HG02623 (cell line): ENCODE measurements at regions not wholly inside any gene's neighbourhood (a gene's known extent, or its start where the extent isn't known, plus 50 kb on each side); places are given as distances from the start of the nearest gene placed in this dataset.

ENCODE experiments used
- ATAC-seq: cut with Tn5 transposase; IDR thresholded peaks from one replicate; pipeline ENCODE4 v1.9.1; 2021; ENCODE audit warnings: moderate library complexity; ENCODE audit not compliant: unreplicated experiment

DNA sequence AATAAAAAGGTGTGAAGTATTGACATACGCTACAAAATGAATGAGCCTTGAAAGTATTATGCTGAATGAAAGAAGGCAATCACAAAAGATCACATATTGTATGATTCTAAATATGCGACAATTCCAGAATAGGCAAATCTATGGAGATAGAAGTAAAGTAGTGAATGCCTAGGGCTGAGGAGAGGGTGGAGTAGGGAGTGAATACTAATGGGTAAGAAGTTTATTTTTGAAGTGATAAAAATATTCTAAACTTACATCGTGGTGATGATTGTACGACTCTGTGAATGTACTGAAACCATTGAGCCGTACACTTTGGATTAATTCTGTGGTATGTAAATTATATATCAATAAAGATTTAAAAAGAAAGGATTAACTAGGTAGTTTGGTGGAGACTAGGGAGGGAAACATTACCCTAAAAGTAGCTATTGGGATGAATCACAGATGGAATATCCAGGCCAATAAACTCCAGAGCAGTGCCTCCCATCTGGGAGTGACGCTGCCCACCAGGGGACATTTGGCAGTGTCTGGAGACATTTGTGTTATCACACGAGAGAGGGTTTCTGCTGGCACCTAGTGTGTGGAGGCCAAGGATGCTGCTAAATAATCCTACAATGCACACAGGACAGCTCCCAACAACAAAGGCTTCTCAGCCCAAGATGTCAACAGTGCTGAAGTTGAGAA is 214.2 kb upstream of the PCSK2 start:
- no peak for ATAC-seq

DNA sequence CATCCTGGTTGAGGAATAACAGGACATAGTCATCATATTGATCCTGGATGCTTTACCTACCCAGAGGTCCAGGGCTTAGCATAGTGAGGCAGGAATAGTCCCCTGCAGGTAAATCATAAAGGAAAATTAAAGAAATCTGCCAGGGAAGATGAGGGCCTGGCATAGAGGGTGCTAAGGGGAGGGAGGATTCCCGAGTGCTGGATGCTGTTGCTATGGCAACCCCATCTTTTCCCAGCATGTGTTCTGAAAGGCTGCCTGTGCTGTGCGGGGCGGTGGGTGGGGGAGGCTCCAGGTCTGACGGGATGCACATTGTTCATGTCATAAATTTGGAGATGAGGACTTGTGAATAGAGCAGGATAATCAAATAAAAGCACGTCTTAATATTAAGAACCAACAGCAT is 212.6 kb upstream of the PCSK2 start:
- ATAC-seq: no peak

DNA sequence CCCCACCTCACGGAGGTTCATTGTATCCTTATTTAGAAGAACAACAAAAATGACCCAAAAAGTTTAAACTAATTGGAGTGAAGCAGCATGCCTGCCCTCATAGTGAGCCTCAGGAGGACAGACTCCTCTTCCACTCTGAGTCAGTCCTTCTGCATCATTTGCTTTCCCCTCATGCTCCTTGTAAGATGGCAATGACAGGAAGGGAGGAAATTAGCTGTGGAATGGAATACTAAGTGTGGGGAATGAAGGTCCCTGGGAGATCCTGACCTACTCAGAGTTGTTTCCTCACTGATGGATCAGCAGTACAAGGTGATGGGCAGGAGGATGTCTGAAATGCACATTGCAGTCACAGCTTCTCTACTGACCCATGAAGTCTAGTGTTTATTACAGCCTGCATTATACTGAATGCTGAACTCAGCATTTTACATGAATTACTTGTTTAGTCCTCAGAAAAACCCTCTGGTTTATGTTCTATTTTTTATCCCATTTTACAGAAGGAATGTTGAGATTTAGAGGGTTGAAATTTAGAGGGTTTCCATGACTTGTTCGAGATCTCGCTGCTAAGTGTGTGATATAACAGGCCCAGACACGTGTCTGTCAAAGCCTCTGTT is 212.0 kb upstream of the PCSK2 start:
- ATAC-seq: no peak

- ATAC-seq: no peak
Measured at GRCh38 chr20:17017232-17017631, 209.6 kb upstream of the PCSK2 start.

GRCh38 chr20:17021481-17021880 is 205.4 kb upstream of the PCSK2 start:
- ATAC-seq: no peak

DNA sequence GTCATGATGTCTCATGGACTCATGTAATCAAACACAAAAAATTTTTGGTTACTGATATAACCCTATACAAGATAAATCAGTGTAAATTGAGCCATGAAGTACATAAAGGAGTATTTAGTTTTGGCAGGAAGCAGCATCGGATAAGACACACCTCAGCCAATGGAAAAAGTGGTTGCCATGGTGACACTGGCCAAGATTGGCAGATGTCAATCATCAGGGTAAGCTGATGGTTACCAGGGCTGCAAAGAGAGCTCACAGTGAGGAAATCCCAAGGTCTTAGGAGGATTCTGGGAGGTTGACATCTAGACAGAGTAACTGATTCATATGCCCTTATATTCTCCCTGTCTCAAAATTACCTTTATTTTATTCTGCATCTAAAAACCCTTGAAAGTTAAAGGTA is 203.8 kb upstream of the PCSK2 start:
- ATAC-seq: no peak

DNA sequence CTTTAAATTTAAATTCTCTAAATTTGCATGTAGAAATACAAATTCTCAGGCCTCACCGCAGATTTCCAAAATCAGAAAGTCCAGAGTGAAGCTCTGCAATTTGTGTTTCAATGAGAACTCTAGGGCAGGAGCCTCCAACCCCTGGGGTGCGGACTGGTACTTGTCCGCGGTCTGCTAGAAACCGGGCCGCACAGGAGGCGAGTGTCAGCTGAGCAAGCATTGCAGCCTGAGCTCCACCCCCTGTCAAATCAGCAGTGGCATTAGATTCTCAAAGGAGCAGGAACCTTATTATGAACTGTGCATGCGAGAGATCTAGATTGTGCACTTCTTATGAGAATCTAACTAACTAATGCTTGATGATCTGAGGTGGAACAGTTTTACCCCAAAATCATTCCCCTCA is 203.0 kb upstream of the PCSK2 start:
- no peak for ATAC-seq

DNA sequence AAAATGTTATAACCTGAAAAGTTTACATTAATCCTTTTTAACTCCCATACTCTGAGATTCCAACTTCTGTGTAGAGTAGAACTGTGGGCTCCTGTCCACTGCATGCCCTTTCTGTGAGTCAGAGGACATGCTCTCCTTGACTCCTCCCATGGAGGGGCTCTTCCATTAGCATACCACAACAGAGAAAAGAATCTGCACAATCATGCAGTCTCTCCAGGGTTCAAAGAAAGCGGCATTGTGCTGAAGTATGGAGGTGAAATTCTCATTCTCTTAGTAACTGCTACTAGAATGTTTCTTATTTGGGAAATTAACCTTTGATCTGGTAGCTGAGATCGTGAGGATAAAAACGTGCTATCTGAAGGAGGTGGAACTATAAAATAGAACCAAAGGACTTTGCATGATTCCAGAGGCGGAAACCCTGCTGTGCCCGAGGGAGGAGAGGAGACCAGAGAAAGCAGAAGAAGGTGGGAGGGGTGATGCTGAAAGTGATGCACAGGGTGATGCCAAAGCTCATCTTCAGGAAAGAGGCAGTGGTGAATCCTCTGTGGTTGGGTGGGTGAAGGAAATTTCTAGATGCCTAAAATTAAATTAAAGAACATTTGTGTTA is 202.2 kb upstream of the PCSK2 start:
- ATAC-seq: no peak

DNA sequence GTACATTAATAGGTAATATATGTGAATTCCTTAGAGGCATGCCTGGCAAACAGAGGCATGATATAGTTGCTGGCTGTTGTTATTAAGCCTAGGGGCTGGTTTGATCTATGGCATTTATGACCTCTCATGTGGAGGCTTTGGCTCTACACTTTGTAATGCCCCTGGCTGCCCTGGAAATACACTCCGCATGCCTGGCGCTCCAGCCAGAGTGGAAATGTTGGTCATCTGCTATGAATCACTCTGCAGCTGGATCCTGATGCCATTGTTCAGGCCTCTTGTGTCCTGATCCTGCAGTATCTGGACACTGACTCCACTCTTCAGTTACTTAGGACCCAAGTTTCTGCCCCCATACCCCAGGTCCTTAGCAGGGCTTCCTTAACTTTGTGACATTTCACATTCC is 200.5 kb upstream of the PCSK2 start:
- no peak for ATAC-seq

DNA sequence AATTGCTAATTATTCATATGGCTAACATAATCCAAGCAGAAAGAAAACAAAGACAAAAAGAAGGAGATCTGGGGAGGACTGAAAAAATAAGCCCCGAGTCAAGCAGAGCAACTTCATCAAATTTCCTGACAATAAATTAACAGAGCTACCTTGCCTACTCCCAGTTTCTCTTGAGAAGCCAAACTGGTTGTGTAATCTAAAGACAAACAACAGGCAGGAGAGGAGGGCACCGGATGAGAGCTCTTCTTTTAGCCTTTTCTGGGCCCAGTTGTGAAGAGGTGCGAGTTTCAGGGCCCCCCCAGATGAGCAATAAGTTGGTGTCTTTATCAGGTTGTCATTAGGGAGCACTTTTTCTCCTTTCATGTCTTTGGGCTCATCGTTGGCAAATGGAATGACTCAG is 197.1 kb upstream of the PCSK2 start:
- no peak for ATAC-seq

DNA sequence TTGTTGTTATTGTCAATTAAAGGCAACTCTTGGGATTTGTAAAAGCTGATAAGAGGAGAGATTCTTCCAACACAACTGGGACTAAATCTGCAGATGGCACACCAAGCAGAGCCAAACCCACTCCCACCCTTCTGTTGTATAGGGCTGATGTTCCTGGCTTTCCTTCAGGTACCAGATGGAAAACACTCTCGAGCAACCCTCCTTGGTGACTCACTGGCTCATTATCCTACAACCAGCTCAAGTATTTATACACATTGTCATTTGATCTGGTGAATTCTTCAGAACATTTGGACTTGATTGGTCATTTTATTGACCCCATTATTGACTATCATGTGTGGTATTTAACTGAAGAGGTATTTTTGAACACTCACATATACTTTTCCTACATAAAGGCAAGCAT is 190.3 kb upstream of the PCSK2 start:
- ATAC-seq: no peak

DNA sequence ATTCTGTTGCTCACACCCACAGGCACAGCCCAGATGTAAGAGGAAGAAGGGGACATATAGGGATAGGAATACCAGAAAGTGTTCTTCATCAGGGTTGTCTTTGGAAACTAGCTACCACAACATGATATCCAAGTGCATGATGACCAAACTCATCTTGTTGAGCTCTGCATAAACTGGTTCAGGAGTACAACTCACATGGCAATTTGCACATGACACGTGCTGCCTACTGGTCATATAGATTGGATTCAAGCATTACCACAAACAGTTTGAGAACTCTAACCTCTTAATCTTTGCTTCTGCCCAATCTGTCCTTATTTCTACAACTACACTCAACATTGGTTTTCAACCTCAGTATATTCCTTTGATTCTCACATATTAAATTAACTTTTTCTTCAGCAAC is 184.7 kb upstream of the PCSK2 start:
- no peak for ATAC-seq

- no peak for ATAC-seq
Measured at GRCh38 chr20:17043323-17043722, 183.5 kb upstream of the PCSK2 start.

DNA sequence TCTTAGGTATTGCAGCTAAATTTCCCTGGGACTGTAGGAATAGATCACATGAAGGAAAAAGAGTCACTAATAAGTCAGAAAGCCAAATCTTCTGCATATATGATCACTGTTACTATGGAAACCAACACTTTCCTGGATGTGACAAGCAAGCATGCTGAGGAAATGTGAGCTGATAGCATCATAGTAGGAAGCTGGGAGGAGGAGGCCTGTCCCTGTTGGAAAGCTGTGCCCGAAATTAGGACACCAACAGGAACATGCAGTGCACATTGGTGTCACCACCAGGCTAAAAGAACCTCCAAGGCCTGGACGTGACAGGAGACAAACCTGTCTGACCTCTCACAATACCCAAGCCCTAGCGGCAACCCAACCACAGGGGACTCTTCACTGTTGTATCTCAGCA is 181.9 kb upstream of the PCSK2 start:
- no peak for ATAC-seq

- no peak for ATAC-seq
Measured at GRCh38 chr20:17059465-17059864, 167.4 kb upstream of the PCSK2 start.

GRCh38 chr20:17061715-17062114 is 165.1 kb upstream of the PCSK2 start:
- no peak for ATAC-seq

DNA sequence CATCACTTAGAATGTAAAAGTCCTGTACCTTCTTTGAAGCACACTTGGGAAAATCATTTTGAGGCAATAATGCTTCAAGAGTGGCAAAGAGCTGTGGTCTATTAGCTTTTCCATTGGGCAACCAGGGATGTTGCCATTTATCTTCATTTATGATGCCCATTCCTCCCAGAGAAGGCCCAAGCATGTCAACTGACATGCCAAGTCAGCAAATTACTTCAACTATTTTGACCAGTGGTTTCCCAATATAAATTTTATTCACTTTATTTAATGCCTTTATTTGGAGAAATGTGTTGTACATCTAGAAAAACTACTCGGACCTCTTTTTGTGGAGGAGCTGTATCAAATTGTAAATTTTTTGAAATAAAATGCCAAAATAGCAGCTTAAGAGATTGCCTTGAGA is 164.1 kb upstream of the PCSK2 start:
- ATAC-seq: no peak

DNA sequence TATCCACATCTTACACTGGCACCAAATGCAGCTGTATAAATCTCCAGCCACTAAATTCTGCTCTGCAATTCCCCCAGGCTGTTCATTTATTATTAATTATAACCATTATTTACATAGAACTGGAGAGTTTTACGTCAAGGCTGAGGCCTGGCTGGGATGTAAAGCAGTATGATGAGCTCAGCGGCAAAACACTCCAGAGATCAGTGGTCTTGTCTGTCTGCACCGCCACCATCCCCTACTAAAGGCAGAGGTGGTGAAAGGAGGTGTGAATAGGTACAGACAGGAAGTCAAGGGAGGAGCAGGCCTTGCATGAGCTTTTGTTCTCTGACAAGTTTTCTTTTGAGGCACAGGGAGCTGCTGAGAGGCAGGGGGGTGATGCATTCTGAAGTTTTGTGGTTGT is 159.9 kb upstream of the PCSK2 start:
- ATAC-seq: no peak

- no peak for ATAC-seq
Measured at GRCh38 chr20:17068084-17068711, 158.6 kb upstream of the PCSK2 start.

DNA sequence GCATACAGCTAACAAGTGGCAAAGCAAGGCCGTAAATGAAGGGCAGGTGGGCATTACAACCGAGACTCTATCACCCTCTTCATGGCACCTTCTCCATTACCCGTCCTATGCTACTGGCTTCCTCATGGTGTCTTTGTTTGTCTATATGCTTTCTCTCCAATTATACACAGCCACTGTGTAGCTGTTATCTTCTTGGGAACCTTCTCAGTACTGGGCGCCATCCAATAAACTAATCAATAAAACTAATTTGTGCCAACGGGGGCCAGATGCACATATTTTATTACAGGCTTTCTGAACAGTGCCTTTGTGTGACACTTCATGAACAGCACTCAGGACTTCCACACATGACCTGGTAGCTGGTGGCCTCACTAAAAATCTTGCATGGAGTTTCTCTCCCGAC is 149.8 kb upstream of the PCSK2 start:
- ATAC-seq: no peak

- no peak for ATAC-seq
Measured at GRCh38 chr20:17083738-17084137, 143.1 kb upstream of the PCSK2 start.

DNA sequence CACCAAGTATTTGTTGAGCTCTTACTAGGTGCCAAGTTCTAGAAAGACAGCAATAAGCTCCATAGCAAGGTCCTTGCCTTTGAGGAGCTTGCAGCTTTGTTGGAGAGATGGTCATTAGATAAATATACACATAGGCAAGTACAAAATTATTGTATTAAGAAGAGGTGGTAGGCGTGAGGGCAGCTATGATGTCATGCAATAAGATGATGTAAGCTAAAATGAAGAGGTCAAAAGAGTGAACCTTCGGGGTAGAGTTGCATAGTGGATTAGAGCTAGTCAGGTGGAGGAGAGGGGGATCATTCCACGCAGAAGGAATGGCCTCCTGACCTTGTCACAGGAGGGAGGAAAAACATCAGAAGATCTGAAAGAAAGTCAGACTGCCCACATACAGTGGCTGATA is 141.9 kb upstream of the PCSK2 start:
- ATAC-seq: no peak
